Right atrium auricular region (tissue), 2 donors: ENCODE measurements at regions not wholly inside any gene's neighbourhood (a gene's known extent, or its start where the extent isn't known, plus 50 kb on each side); places are given as distances from the start of the nearest gene placed in this dataset.

Source experiments
- DNase-seq: peaks from one replicate; pipeline ENCODE4 v3.0.0-alpha.2; 2019; ENCODE audit warnings: low spot score
- H3K27ac ChIP-seq, 2 donors: fragments of 200-600 bp; sonication (generic); 1 replicate in 1 of 2; 2 replicates in 1 of 2; pipeline ENCODE4 v1.5.1; 2016 to 2019
- H3K27me3 ChIP-seq, 2 donors: fragments of 200-600 bp; sonication (generic); one replicate each; pipeline versions ENCODE4 v1.5.1 to v1.6.0; 2017 to 2019
- H3K36me3 ChIP-seq: fragments of 200-600 bp; sonication (generic); one replicate; pipeline ENCODE4 v1.5.1; 2016
- H3K4me1 ChIP-seq, 2 donors: fragments of 200-600 bp; sonication (generic); one replicate each; pipeline versions ENCODE4 v1.5.1 to v1.6.0; 2017 to 2019
- H3K4me3 ChIP-seq, 2 donors: fragments of 200-600 bp; sonication (generic); 1 replicate in 1 of 2; 2 replicates in 1 of 2; pipeline ENCODE4 v1.5.1; 2017 to 2019; ENCODE audit warnings: mild to moderate bottlenecking in 1 of 2, moderate library complexity in 1 of 2
- H3K9me3 ChIP-seq, 2 donors: fragments of 200-600 bp; sonication (generic); one replicate each; pipeline ENCODE4 v1.5.1; 2019
- CTCF ChIP-seq, 2 donors: fragments of 200-600 bp; sonication (generic); IDR thresholded peaks; one replicate each; pipeline ENCODE4 v1.5.1; 2019; ENCODE audit warnings: antibody characterized with exemption in 2 of 2

- Histone ChIP-seq H3K27ac (no peak overlapping the region), H3K4me1 (no peaks in the 10 kb centered on the region), H3K36me3 (no peaks in the 10 kb centered on the region), H3K4me3 (no peak overlapping the region), H3K9me3 (no peaks in the 10 kb centered on the region), H3K27me3 (no peaks in the 10 kb centered on the region)
- TF ChIP-seq CTCF (IDR thresholded peaks at IDR 0.05): no peak
- DNase-seq: no peak
Observed at GRCh38 chrX:116267511-116268040, 97.0 kb downstream of the AGTR2 start.

- Histone ChIP-seq H3K27ac (no peak overlapping the region), H3K4me3 (no peak overlapping the region), H3K36me3 (no peaks in the 10 kb centered on the region), H3K4me1 (no peaks in the 10 kb centered on the region), H3K9me3 (no peaks in the 10 kb centered on the region), H3K27me3 (no peaks in the 10 kb centered on the region)
- TF ChIP-seq CTCF (IDR thresholded peaks at IDR 0.05): no peak
- no peak for DNase-seq
Observed at GRCh38 chrX:116272322-116272721, 101.8 kb downstream of the AGTR2 start.

- no peak for TF ChIP-seq CTCF (IDR thresholded peaks at IDR 0.05)
- no peaks in the 10 kb centered on the region for H3K27me3 ChIP-seq
- no peak overlapping the region for H3K4me3 ChIP-seq
- no peaks in the 10 kb centered on the region for H3K4me1 ChIP-seq
- no peak overlapping the region for H3K27ac ChIP-seq
- DNase-seq: no peak
- no peaks in the 10 kb centered on the region for H3K9me3 ChIP-seq
- no peaks in the 10 kb centered on the region for H3K36me3 ChIP-seq
Observed at GRCh38 chrX:116272861-116273260, 102.3 kb downstream of the AGTR2 start.

- Histone ChIP-seq H3K36me3 (no peaks in the 10 kb centered on the region), H3K4me1 (no peaks in the 10 kb centered on the region), H3K4me3 (no peak overlapping the region), H3K9me3 (no peaks in the 10 kb centered on the region), H3K27me3 (no peaks in the 10 kb centered on the region), H3K27ac (no peak overlapping the region)
- DNase-seq: no peak
- no peak for TF ChIP-seq CTCF (IDR thresholded peaks at IDR 0.05)
Observed at GRCh38 chrX:116276261-116276660, 105.7 kb downstream of the AGTR2 start.

- H3K36me3 ChIP-seq: no peaks in the 10 kb centered on the region
- TF ChIP-seq CTCF (IDR thresholded peaks at IDR 0.05): no peak
- no peaks in the 10 kb centered on the region for H3K27me3 ChIP-seq
- no peak for DNase-seq
- no peaks in the 10 kb centered on the region for H3K4me1 ChIP-seq
- no peak overlapping the region for H3K4me3 ChIP-seq
- H3K27ac ChIP-seq: no peak overlapping the region
- H3K9me3 ChIP-seq: no peaks in the 10 kb centered on the region
Observed at GRCh38 chrX:116277351-116278225, 107.0 kb downstream of the AGTR2 start.
